ENCODE measurements at regions not wholly inside any gene's neighbourhood (a gene's known extent, or its start where the extent isn't known, plus 50 kb on each side); places are given as distances from the start of the nearest gene placed in this dataset.
A peak's percentile ranks its signal among the peaks of the same experiment; 100 is the strongest.

GRCh38 chr1:87804128-87804527 lies 475.4 kb downstream of the LMO4 start:
- DNase-seq (ENCODE audit: unreplicated experiment) = no peak
- Mint-ChIP-seq H3K27me3 (ENCODE audit: insufficient read depth, unreplicated experiment) (no peaks in the 10 kb centered on the region), H3K4me3 (ENCODE audit: unreplicated experiment) (no peak overlapping the region), H3K4me1 (ENCODE audit: insufficient read depth, unreplicated experiment) (peaks cover 17% of the 10 kb centered on the region), H3K36me3 (ENCODE audit: insufficient read depth, unreplicated experiment) (no peaks in the 10 kb centered on the region), H3K27ac (ENCODE audit: low read depth, unreplicated experiment) (no peak overlapping the region), H3K9me3 (ENCODE audit: unreplicated experiment) (no peaks in the 10 kb centered on the region)
- intact Hi-C loops (cut with micrococcal nuclease) = no loop called here
- ChIA-PET POLR2A (interaction anchor here (1.4 kb wide), 1 partner anchor 9 kb away, joined by 3 read pairs; no protein-coding TSS in a partner anchor), CTCF (no interaction called here)
- no peak for TF ChIP-seq CTCF (IDR thresholded peaks at IDR 0.05; ENCODE audit: unreplicated experiment)
- no TSS peak for BruUV-seq (replicated peaks)

- peak; percentile 43 for DNase-seq (ENCODE audit: unreplicated experiment)
- ChIA-PET CTCF (interaction anchor here (0.6 to 1.4 kb wide), 5 partner anchors 13 to 1035 kb away, joined by 3 to 5 read pairs (median 4); no protein-coding TSS in a partner anchor), POLR2A (interaction anchor here (0.7 to 1.2 kb wide), 7 partner anchors 9 to 474 kb away, joined by 3 to 5 read pairs (median 3); no protein-coding TSS in a partner anchor)
- Mint-ChIP-seq H3K27me3 (ENCODE audit: insufficient read depth, unreplicated experiment) (no peaks in the 10 kb centered on the region), H3K4me3 (ENCODE audit: unreplicated experiment) (peak overlapping the region; percentile 56), H3K36me3 (ENCODE audit: insufficient read depth, unreplicated experiment) (no peaks in the 10 kb centered on the region), H3K9me3 (ENCODE audit: unreplicated experiment) (no peaks in the 10 kb centered on the region), H3K4me1 (ENCODE audit: insufficient read depth, unreplicated experiment) (peaks cover 17% of the 10 kb centered on the region), H3K27ac (ENCODE audit: low read depth, unreplicated experiment) (peak overlapping the region; percentile 61)
- intact Hi-C loops (cut with micrococcal nuclease) = no loop called here
- no TSS peak for BruUV-seq (replicated peaks)
- no peak for TF ChIP-seq CTCF (IDR thresholded peaks at IDR 0.05; ENCODE audit: unreplicated experiment)
These were observed 477.1 kb downstream of the LMO4 start for GRCh38 chr1:87805666-87806378.

GRCh38 chr1:87806379-87807094 lies 477.9 kb downstream of the LMO4 start:
- intact Hi-C loops (cut with micrococcal nuclease) = no loop called here
- Mint-ChIP-seq H3K27me3 (ENCODE audit: insufficient read depth, unreplicated experiment) (no peaks in the 10 kb centered on the region), H3K27ac (ENCODE audit: low read depth, unreplicated experiment) (peak overlapping the region; percentile 61), H3K4me3 (ENCODE audit: unreplicated experiment) (peak overlapping the region; percentile 56), H3K36me3 (ENCODE audit: insufficient read depth, unreplicated experiment) (no peaks in the 10 kb centered on the region), H3K4me1 (ENCODE audit: insufficient read depth, unreplicated experiment) (peaks cover 17% of the 10 kb centered on the region), H3K9me3 (ENCODE audit: unreplicated experiment) (no peaks in the 10 kb centered on the region)
- DNase-seq (ENCODE audit: unreplicated experiment) = no peak
- ChIA-PET CTCF (interaction anchor here (0.7 to 1.4 kb wide), 4 partner anchors 14 to 147 kb away, joined by 3 to 4 read pairs (median 4); no protein-coding TSS in a partner anchor), POLR2A (interaction anchor here (0.7 to 1.2 kb wide), 6 partner anchors 8 to 475 kb away, joined by 3 to 5 read pairs (median 3); no protein-coding TSS in a partner anchor)
- no peak for TF ChIP-seq CTCF (IDR thresholded peaks at IDR 0.05; ENCODE audit: unreplicated experiment)
- no TSS peak for BruUV-seq (replicated peaks)

GRCh38 chr1:87810166-87810565 lies 481.5 kb downstream of the LMO4 start:
- H3K4me3 Mint-ChIP-seq (ENCODE audit: unreplicated experiment) = no peak overlapping the region
- no peaks in the 10 kb centered on the region for H3K9me3 Mint-ChIP-seq (ENCODE audit: unreplicated experiment)
- H3K4me1 Mint-ChIP-seq (ENCODE audit: insufficient read depth, unreplicated experiment) = peaks cover 16% of the 10 kb centered on the region
- BruUV-seq (replicated peaks) = no TSS peak
- DNase-seq (ENCODE audit: unreplicated experiment) = no peak
- no peak for TF ChIP-seq CTCF (IDR thresholded peaks at IDR 0.05; ENCODE audit: unreplicated experiment)
- no peaks in the 10 kb centered on the region for H3K27me3 Mint-ChIP-seq (ENCODE audit: insufficient read depth, unreplicated experiment)
- intact Hi-C loops (cut with micrococcal nuclease) = no loop called here
- H3K36me3 Mint-ChIP-seq (ENCODE audit: insufficient read depth, unreplicated experiment) = no peaks in the 10 kb centered on the region
- H3K27ac Mint-ChIP-seq (ENCODE audit: low read depth, unreplicated experiment) = no peak overlapping the region
- POLR2A ChIA-PET = interaction anchor here (1.3 kb wide), 1 partner anchor 8 kb away, joined by 5 read pairs; no protein-coding TSS in a partner anchor
- CTCF ChIA-PET = interaction anchor here (0.7 to 1.0 kb wide), 2 partner anchors 42 to 483 kb away, joined by 3 read pairs; no protein-coding TSS in a partner anchor

All from MCF 10A (cell line).